ENCODE measurements at regions not wholly inside any gene's neighbourhood (a gene's known extent, or its start where the extent isn't known, plus 50 kb on each side); places are given as distances from the start of the nearest gene placed in this dataset.
A peak's percentile ranks its signal among the peaks of the same experiment; 100 is the strongest.

DNA sequence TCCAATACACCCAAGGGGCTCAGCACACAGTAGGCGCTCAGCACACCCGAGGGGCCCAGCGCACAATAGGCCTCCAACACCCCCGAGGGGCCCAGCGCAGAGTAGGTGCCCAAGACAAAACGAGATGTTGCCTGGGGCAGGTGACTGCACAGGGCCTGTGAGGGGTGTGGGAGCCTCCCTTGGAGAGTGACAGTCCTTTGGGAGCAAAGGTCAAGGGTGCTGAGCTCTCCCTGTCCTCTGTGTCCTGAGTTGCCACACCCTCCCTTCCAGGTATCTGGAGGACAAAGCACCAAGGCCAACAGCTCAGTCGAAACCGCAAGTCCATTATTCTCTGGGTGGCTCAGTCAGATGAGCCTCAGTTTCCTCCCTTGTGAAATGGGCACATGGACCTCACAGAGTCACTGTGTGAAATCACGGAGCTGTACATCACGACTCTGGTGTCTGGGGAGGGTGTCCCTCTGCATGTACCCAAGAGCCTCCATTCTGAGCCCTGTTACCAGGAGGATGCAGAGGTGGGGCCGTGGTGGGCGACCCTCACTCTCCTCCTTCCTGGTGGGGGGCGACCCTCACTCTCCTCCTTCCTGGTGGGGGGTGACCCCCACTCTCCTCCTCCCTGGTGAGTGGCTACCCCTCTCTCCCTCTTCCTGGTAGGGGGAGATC is 81.3 kb downstream of the FOXL3 start:
- no peak for DNase-seq (ENCODE audit: low read depth, low spot score)

DNA sequence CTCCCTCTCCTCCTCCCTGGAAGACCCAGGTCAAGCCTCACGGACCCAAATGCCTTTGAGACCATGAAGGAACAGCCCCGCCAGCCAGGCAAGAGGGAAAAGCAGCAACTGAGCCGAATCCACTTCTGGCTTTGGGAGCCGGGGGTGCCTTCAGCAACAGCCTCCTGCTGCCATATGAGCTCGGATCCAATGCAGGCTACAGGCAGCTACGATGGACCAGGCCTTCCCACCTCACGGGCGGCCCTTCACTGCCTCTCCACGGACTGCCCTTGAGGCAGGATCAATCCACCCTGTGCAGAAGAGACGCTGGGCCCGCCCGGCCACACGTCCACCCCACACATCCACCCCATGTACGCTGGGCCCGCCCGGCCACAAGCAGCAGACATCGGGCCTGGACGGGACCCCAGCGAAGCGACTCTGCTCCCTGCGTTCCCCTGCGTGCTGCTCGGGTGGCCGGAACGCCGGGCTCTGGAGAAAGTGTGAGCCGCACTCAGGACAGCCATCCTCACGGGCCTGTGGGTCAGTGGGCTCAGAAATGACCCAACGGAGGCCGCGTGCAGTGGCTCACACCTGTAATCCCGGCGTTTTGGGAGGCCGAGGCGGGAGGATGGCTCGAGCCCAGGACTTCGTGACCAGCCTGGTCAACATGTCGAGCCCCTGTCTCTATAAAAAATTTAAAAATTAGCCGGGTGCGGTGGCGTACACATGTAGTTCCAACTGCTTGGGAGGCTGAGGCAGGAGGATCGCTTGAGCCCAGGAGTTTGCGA is 82.0 kb downstream of the FOXL3 start:
- DNase-seq (ENCODE audit: low read depth, low spot score): no peak

DNA sequence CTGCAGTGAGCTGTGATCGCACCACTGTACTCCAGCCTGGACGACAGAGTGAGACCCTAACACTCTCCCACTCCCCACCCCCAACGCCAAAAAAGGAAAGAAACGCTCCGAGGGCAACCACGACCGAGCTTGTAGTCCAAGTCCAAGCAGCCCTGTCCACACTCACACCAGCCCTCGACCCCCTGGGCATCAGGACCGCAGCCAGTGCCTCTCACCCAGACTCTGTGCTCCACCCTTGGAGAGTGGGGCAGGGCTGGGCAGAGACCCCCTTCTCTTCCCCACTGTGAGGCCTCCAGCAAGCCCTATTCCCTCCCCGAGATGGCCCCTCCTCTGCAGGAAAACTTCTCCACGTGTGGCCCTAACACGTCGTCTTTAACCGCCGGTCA is 82.6 kb downstream of the FOXL3 start:
- DNase-seq (ENCODE audit: low read depth, low spot score): no peak

DNA sequence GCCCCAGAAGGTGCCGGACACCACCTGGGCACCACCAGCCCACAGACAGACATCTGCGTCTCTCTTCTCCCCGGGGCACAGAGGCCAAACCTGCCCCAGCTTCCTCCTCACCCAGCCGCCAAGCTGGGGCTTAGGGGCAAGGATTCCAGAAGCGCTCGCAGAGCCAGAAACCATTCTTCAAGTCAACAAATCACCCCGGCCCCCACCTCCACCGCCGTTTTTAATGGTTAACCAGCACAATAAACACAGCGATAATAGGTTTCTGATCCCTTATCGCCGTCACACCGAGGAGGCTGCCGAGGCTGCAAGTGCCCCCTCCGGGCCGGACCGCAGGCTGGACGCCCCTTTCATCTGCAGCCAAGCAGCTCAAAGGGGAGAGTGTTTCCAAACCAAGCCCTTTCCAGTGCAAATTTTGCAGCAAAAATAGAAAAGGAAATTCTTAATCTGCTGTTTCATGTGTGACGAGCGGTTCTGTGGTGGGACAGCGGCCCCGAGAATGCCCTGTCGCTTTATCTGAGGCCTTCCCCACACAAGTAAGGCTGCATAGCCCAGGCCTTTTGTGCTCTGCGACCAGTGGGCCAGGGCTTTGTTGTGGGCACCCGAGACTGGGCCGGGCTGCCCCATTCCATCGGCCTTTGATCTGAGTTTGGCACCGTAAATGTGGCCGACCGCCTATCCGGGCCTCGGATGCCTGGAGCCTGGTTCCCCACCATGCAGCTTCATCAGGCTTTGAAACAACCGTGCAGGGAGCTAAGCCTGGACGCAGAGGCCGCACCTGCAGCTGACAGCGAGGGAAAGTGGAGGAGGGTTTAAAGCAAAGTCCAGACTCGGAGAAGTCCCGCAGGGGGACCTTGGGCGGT is 83.2 kb downstream of the FOXL3 start:
- peak; percentile 69 for DNase-seq (ENCODE audit: low read depth, low spot score)

DNA sequence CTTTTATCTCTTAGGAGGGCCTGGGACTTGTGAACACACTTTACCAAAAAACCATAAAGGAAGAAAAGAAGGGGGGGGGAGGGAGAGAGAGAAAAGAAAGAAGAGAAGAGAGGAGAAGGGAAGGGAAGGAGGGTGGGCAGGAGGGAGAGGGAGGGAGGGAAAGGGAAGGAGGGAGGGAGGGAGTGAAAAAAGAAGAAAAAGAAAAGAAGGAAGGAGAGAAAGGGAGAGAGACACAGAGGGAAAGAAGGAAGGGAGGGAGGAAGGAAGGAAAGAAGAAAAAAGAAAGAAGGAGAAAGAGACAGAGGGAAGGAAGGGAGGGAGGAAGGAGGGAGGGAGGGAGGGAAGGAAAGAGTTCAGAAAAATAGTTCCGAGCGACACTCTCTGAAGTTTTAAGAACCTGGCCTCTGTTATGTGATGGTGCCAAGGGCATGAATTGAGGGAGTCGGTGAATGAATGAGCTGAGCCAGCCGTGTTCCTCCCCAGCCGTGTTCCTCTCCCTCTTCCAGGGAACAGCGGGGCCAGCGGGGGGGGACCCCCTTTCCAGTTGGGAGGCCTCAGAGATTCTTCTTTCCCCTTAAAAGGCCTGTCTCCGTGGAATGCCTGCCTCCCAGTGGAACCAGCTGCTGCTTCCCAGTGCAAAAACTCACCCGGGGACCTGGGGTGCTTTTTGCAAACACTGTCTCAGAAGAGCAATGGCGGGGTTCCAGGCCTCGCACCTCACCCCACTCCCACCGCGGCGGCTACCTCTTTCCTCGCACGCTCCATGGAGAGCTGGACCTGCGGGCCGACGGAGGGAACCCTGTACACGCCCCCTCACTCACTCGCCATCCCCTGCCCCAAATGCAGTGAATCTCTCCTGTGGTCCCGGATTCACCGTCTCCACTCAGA is 84.1 kb downstream of the FOXL3 start:
- no peak for DNase-seq (ENCODE audit: low read depth, low spot score)

DNA sequence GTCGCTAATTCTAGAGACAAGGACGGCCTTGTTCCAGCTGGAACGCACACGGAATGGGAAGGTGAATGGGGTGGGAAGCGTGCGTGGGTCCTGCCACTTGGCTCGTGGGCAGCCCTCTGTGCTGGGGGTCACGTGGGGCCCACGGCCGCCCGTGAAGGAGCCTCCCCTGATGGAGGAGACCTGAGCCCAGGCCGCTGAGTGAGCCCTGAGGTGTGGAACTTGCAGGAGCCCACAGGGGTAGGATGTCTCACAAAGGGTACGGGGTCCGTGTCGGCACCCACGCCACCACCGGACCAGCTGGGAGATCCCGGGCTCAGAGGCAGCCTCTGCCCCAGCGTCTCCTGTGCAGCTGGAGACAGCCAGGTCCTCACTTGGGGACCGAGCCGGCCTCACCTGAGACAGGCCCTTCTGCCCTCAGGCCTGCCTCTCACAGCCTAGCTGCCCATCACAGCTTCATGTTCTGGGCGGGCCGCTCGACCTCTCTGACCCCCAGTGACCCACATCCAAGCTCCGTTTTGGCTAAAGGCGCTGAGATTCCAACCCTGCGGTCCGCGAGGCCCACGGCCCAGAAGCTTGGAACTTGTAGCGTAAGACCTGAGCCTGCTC is 84.8 kb downstream of the FOXL3 start:
- DNase-seq (ENCODE audit: low read depth, low spot score): peak; percentile 65

DNA sequence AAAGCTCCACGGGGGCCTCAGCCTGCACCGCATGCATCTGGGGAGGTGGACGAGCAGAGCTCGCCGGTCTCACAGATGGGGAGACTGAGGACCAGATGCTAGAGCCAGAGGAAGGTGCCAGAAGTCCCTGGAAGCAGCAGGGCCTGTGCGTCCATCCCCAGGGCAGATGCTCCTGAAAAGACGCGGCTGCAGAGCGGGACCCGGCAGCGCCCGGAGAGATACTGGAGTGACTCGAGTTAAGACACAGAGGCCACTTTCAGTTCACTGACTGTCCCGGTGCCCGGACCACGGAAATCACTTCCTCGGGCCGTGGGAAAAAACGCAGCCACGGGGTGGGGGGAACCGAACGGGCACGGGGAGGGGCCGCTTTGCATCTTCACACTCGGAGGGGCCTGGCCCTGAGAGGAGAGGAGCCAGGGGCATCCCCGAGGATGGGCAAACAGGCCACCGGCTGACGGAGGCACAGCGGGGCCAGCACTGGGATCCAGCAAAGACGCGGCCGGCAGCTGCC is 85.4 kb downstream of the FOXL3 start:
- no peak for DNase-seq (ENCODE audit: low read depth, low spot score)

DNA sequence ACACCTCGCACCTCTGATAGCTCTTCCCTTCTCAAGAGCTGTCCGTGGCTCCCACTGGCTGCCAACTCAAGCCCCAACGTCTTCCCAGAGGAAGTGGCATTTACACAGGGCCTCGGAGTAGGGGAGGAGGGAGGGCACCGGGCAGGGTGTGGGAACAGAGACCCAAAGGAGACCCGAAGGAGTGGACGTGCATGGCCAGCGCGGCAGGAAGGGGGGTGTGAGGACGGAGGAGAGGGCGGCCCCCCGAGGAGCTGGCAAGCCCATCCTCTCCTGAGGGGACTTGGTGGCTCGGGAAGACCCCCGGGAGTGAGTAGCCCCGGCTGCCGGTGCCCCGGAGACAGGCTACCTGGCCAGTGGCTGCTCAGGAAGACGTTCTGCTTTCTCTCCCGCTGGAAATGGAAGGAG is 85.9 kb downstream of the FOXL3 start:
- DNase-seq (ENCODE audit: low read depth, low spot score): no peak

DNA sequence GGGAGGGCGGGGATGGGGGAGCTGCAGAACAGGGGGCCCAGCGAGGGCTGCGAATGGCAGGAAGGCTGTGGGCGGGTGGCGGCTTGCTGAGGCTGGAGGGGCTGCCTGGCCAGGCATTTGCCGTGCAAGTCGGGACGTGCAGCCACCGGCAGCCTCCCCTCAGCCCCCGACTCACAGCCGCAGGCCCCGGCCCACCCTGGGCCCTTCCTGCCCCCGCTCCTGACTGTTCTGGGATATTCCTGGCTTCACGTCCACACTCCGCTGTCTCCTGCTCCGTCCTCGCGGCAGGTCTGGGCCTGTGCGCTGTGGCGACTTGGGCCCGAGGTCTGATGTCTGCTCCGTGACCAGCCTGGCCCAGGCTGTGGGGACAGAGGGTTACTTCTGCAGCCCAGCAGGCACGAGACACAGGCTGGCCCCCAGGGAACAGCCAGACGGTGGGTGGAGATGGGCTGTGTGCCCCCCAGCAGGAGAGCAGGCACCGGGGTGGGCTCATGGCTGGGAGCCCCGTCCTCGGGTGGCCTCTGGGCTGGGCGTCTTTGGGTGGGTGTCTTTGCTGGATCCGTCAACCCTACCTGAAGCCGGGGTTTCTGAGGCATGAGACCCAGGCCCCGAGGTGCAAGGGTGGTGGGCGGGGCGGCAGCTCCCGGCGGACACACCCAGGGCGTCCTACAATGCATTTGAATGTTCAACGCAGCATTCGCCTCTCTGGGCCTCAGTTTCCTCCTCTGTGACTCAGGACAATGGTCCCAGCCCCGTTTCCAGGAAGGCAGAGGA is 86.5 kb downstream of the FOXL3 start:
- no peak for DNase-seq (ENCODE audit: low read depth, low spot score)

DNA sequence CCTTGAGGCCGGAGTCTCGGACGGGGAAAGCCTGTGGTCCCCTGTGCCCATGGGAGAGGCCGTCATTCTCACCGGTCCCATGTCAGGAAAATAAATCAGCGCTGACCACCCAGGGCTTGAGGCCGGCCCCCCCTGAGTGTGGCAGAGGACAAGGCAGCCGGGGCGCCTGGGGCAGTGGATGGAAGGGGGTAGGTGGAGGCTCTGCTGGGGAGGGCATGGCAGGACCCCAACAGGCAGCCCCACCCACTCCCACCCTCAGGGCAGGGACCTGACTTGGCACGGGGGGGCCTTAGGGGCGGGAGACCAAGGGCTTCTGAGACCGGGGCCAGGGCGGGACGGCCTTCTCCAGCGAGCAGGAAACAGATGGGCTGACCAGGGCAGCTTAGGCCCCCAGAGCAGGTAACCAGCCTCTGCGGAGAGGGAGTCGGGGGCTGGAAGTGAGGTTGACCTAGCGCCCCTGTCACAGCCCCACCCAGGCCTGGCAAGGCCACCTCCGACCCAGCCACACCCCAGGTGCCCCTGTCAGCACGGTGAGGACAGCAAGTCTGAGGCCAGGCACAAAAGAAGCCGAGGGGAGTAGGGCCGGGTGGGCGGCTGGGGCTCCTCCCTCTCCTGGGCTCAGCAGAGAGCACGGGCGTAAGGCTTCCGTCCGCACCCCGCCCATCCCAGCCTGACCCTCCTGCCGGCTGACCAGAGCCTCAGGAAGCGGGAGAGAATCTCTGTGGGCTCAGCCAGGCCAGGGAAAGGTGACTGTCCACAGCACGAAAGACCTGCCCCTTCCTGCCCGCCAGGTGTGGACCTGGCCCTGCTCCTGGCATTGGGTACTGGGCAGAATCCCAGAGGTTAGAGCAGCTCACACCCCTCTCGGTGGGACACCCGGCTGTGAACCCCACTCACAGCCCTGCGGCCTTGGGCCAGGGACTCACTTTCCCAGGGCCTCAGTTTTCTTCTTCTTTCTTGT is 87.4 kb downstream of the FOXL3 start:
- DNase-seq (ENCODE audit: low read depth, low spot score): no peak

DNA sequence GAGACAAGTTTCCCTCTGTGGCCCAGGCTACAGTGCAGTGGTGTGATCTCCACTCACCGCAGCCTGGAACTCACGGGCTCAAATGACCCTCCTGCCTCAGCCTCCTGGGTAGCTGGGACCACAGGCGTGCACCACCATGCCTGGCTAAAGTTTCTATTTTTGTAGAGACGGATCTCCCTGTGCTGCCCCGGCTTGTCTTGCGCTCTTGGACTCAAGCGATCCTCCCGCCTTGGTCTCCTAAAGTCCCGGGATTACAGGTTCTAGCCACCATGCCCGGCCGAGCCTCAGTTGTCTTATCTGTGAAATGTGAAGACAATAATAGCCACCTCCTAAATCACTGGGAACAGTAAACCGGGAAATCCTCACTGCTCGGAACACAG is 88.1 kb downstream of the FOXL3 start:
- DNase-seq (ENCODE audit: low read depth, low spot score): no peak

DNA sequence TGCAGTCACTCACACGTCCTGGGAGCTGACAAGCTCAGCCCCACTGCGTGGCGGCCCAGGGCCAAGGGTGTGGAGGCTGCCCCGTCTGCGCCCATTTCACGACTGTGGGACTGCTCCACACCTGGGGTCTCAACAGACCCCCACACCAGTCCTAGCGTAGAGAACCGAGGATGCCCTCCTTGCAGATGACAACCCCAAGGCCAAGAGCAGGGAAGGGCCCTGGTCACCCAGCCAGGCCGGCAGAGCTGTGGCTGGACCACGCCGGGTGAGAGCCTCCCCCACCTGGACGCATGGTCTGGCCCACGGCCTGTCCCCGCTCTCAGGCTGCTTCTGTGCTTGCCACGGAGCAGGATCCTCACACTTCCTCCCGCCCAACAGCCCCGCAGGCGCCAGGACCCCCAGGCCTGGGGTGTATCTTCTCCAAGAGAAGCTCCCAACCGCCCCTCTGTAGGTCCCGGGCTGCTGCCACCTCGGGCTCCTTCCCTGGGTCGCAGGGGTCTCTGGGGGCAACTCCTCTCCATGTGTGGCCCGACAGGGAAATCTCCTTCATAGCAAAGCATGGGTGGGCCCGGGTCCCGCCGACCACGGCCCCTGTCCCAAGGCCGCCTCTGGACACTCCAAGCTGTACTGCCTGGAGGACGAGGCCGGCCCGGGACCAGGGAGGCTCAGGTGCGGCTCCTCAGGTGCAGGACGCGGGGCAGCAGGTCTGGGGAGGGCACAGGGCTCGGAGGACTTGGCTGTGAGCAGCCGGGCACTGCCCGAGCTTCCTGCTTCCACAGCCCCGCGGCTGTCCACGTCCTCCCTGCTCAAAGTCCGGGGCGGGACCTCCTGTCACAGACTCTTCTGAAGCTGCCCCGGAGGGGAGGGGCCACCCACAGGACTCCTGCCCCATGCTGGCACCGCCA is 88.8 kb downstream of the FOXL3 start:
- DNase-seq (ENCODE audit: low read depth, low spot score): no peak

DNA sequence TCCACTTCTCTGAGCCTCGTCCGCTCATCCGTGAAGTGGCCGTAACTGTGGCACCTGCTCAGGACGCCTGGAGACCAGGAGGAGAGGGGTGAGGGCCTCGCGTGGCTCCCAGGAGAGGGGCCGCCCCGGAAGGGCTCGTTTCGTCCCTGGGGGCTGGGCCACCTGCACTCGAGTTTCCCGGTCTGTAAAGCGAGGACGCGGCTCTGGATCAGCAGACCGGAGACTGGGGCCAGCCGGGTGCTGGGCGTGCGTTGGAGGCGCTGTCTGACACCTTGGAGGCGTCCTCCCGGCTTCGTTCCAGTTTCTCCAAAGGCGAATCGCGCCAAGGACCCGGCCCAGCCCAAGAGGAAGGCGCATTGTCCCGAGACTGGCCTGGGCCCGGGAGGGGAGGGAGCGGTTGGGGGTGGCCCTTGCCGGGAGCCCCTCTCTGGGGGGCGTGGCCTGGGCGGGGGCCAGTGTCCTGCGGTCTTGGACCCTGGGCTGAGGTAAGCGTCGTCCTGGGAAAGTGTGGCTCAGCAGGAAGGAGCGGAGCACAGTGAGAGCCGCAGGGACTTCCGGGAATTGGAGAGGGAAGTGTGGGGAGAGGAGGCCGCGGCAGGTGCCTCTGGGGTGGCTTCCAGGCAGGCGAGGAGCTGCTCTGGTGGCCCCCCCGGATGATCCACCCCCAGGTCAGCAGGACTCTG is 89.6 kb downstream of the FOXL3 start:
- peak; percentile 46 for DNase-seq (ENCODE audit: low read depth, low spot score)

DNA sequence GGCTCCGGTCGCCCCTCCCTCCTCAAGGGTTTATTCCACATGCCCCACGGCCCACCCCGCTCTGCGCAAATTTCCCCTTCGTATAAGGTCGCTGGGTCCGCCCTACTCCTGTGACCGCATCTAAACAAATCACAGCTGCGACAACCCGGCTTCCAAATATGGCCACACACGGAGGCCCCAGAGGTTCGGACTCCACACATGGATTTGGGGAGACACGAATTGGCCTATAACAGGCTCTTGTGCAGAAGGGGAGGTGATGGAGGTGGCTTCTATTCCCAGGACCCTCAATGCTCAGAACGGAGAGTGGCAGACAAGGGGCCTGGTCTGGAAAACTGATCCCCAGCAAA is 90.1 kb downstream of the FOXL3 start:
- DNase-seq (ENCODE audit: low read depth, low spot score): peak; percentile 36

DNA sequence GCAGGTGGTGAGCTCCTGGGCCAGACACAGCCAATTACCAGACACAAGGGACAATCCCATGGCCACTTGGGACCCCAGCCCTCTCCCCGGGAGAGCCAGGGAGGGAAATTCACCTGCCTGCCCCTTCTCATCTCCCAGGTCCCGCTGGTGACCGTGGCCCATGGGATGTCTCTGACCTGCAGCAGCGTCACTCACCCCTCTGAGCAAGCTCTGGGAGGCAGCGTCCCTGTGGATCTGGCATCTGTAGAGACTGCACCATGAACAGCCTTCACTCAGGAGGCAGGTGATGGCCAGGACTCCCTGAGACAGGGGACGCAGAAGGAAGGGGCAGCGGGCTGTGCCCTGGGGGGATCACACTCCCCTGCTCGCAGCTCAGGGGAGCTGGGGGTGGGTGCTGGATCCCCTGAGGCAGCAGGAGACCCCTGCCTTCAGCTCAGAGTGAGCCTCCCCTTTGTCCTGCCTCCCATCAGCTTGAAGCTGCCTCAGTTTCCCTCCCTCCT is 90.8 kb downstream of the FOXL3 start:
- DNase-seq (ENCODE audit: low read depth, low spot score): no peak

DNA sequence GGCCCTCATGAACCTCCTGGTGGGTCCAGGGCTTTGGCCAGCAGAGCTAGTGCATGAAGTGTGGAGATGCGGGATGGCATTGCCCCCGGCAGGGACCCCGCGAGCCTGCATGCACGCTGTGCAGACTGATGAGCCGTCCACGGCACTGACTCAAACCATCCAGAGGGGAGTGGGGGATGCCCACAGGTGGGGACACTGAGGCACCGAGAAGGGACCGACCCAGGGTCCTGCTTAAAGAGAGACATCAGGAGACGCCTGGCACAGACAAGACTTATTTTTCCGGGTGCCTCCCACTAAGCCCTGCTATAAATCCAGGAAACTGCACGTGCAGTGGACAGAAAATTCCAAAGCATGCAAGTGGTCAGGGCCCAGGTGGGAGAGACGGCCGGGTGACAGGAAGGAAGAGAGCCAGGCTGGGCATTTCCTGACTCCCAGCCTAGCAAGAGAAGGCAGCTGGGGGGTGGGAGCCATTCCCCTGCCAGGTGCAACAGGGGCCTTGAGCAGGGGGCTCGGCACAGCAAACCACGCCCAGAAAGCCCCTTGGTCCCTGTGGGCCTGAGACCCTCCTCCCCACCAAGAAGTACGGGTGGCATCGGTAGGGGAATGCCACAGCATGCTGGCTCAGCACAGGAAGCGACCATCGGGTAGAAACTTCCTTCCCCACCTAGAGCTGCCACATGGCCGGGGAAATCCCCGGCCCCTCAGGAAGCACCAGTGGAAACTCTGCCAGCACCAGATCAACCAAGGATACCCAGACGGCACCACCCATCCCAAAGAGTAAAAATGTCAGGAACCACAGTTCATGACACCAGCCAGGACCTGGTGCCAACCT is 91.5 kb downstream of the FOXL3 start:
- DNase-seq (ENCODE audit: low read depth, low spot score): no peak

Measured in ELF-1 (cell line).